HEK293T (cell line): ENCODE measurements at regions not wholly inside any gene's neighbourhood (a gene's known extent, or its start where the extent isn't known, plus 50 kb on each side); places are given as distances from the start of the nearest gene placed in this dataset.

Experiments
- FOXM1 ChIP-seq: fragments of 450-650 bp; IDR thresholded peaks from 2 replicates; pipeline ENCODE4 v1.6.1; 2017; ENCODE audit warnings: mild to moderate bottlenecking, borderline replicate concordance
- NFRKB ChIP-seq: fragments of 450-650 bp; IDR thresholded peaks from 2 replicates; pipeline ENCODE4 v1.6.1; 2016; ENCODE audit warnings: mild to moderate bottlenecking, moderate library complexity

DNA sequence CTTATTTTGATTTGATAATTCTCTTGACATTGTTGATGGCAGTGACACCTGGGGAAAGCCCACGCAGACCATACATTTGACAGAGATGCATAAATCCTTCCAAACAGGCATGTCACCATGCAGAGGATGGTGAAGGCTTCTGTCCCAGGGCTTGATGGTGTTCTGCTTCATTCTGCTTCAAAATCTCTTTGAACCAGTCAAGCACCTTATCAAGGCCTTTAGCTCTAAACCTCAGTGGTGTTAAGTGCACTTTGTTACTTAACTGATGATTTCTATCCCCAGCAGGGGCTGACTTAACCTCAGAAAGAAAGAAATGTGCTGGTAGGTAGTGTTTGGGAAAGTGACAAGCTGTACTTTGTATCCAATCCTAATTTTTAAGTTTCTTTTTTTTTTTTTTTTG is 81.1 kb downstream of the RRAGC start:
- TF ChIP-seq FOXM1 (no peak), NFRKB (no peak)
